ENCODE measurements at regions not wholly inside any gene's neighbourhood (a gene's known extent, or its start where the extent isn't known, plus 50 kb on each side); places are given as distances from the start of the nearest gene placed in this dataset.

GRCh38 chr11:100472727-100473389 is 214.2 kb upstream of the ARHGAP42 start:
- Histone ChIP-seq H3K9me3 (ENCODE audit: severe bottlenecking) (no peaks in the 10 kb centered on the region), H3K27ac (no peak overlapping the region), H3K27me3 (ENCODE audit: insufficient read depth, low read depth, severe bottlenecking) (no peaks in the 10 kb centered on the region), H3K36me3 (no peaks in the 10 kb centered on the region), H3K4me3 (ENCODE audit: low read depth, low read length) (no peak overlapping the region)
- no peak for DNase-seq
- TF ChIP-seq CTCF (IDR thresholded peaks at IDR 0.05; ENCODE audit: low read depth, low read length) = no peak

DNA sequence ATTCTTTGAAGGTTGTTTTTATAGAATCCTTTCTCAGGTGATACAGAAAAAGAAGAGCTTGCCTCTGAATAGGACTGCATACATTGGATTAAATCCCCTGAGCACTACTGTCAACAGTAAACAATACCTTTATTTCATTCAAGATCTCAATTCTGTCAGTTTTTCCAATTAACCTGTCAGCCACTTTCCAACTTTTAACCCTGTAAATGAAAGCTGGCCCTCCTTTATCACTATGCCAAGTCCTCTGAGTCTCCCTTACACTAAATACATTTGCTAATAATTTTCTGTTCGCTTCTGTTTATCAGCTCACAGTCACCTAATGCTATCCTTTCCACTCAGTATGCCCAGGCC is 213.7 kb upstream of the ARHGAP42 start:
- Histone ChIP-seq H3K27ac (no peak overlapping the region), H3K9me3 (ENCODE audit: severe bottlenecking) (no peaks in the 10 kb centered on the region), H3K27me3 (ENCODE audit: insufficient read depth, low read depth, severe bottlenecking) (no peaks in the 10 kb centered on the region), H3K4me3 (ENCODE audit: low read depth, low read length) (no peak overlapping the region), H3K36me3 (no peaks in the 10 kb centered on the region)
- TF ChIP-seq CTCF (IDR thresholded peaks at IDR 0.05; ENCODE audit: low read depth, low read length) = no peak
- no peak for DNase-seq

- Histone ChIP-seq H3K27me3 (ENCODE audit: insufficient read depth, low read depth, severe bottlenecking) (no peaks in the 10 kb centered on the region), H3K36me3 (no peaks in the 10 kb centered on the region), H3K4me3 (ENCODE audit: low read depth, low read length) (no peak overlapping the region), H3K9me3 (ENCODE audit: severe bottlenecking) (no peaks in the 10 kb centered on the region), H3K27ac (no peak overlapping the region)
- TF ChIP-seq CTCF (IDR thresholded peaks at IDR 0.05; ENCODE audit: low read depth, low read length) = no peak
- no peak for DNase-seq
Measured at GRCh38 chr11:100484948-100485347, 202.1 kb upstream of the ARHGAP42 start.

DNA sequence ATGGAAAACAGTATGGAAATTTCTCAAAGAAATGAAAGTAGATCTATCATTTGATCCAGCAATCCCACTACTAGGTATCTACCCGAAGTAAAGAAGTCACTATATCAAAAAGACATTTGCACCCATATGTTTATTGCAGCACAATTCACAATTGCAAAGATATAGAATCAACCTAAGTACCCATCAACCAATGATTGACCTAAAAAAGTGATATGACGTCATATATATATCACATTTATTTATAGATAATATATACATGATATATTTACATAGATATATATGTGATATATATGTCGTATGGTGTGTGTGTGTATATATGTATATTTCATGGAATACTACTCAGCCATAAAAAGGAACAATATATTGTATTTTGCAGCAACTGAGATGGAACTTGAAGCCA is 188.3 kb upstream of the ARHGAP42 start:
- H3K9me3 ChIP-seq (ENCODE audit: severe bottlenecking) = no peaks in the 10 kb centered on the region
- H3K27me3 ChIP-seq (ENCODE audit: insufficient read depth, low read depth, severe bottlenecking) = no peaks in the 10 kb centered on the region
- no peak for TF ChIP-seq CTCF (IDR thresholded peaks at IDR 0.05; ENCODE audit: low read depth, low read length)
- no peak for DNase-seq
- H3K4me3 ChIP-seq (ENCODE audit: low read depth, low read length) = no peak overlapping the region
- no peaks in the 10 kb centered on the region for H3K36me3 ChIP-seq
- H3K27ac ChIP-seq = no peak overlapping the region

- peaks cover 4% of the 10 kb centered on the region for H3K9me3 ChIP-seq (ENCODE audit: severe bottlenecking)
- H3K27me3 ChIP-seq (ENCODE audit: insufficient read depth, low read depth, severe bottlenecking) = no peaks in the 10 kb centered on the region
- no peak overlapping the region for H3K4me3 ChIP-seq (ENCODE audit: low read depth, low read length)
- no peak for DNase-seq
- no peak for TF ChIP-seq CTCF (IDR thresholded peaks at IDR 0.05; ENCODE audit: low read depth, low read length)
- H3K27ac ChIP-seq = no peak overlapping the region
- no peaks in the 10 kb centered on the region for H3K36me3 ChIP-seq
Measured at GRCh38 chr11:100501450-100501849, 185.6 kb upstream of the ARHGAP42 start.

GRCh38 chr11:100512475-100512874 is 174.6 kb upstream of the ARHGAP42 start:
- H3K4me3 ChIP-seq (ENCODE audit: low read depth, low read length) = no peak overlapping the region
- H3K36me3 ChIP-seq = no peaks in the 10 kb centered on the region
- TF ChIP-seq CTCF (IDR thresholded peaks at IDR 0.05; ENCODE audit: low read depth, low read length) = no peak
- no peak for DNase-seq
- no peaks in the 10 kb centered on the region for H3K9me3 ChIP-seq (ENCODE audit: severe bottlenecking)
- no peak overlapping the region for H3K27ac ChIP-seq
- no peaks in the 10 kb centered on the region for H3K27me3 ChIP-seq (ENCODE audit: insufficient read depth, low read depth, severe bottlenecking)

Data from WERI-Rb-1 (cell line).